ENCODE measurements at regions not wholly inside any gene's neighbourhood (a gene's known extent, or its start where the extent isn't known, plus 50 kb on each side); places are given as distances from the start of the nearest gene placed in this dataset.

GRCh38 chr12:76208129-76208528 lies 123.6 kb upstream of the NAP1L1 start:
- Histone ChIP-seq H3K9ac (ENCODE audit: low read length in 3 of 3) (no peak overlapping the region), H3K9me3 (ENCODE audit: control insufficient read depth in 2 of 3, insufficient read depth in 1 of 3, low read length in 3 of 3) (no peaks in the 10 kb centered on the region), H3K27me3 (ENCODE audit: control insufficient read depth, insufficient read depth, low read length) (no peaks in the 10 kb centered on the region), H3K4me1 (ENCODE audit: control insufficient read depth in 2 of 3, insufficient read depth in 2 of 3, low read depth in 1 of 3, low read length in 3 of 3) (no peaks in the 10 kb centered on the region), H3K4me3 (ENCODE audit: low read length in 3 of 3) (no peak overlapping the region), H3K36me3 (ENCODE audit: control insufficient read depth in 2 of 3, insufficient read depth in 3 of 3, low read length in 3 of 3) (no peaks in the 10 kb centered on the region), H3K27ac (ENCODE audit: low read depth in 2 of 2, low read length in 2 of 2) (no peak overlapping the region)
- intact Hi-C loops (cut with DNase I): no loop called here
- no peak for TF ChIP-seq CTCF (IDR thresholded peaks at IDR 0.05; ENCODE audit: borderline replicate concordance, extremely low read depth, insufficient read depth)
- DNase-seq (no peak), FAIRE-seq (no peak)

GRCh38 chr12:76206677-76207072 lies 122.2 kb upstream of the NAP1L1 start:
- Histone ChIP-seq H3K27ac (ENCODE audit: low read depth in 2 of 2, low read length in 2 of 2) (no peak overlapping the region), H3K9ac (ENCODE audit: low read length in 3 of 3) (no peak overlapping the region), H3K27me3 (ENCODE audit: control insufficient read depth, insufficient read depth, low read length) (no peaks in the 10 kb centered on the region), H3K4me1 (ENCODE audit: control insufficient read depth in 2 of 3, insufficient read depth in 2 of 3, low read depth in 1 of 3, low read length in 3 of 3) (no peaks in the 10 kb centered on the region), H3K9me3 (ENCODE audit: control insufficient read depth in 2 of 3, insufficient read depth in 1 of 3, low read length in 3 of 3) (no peaks in the 10 kb centered on the region), H3K4me3 (ENCODE audit: low read length in 3 of 3) (no peak overlapping the region), H3K36me3 (ENCODE audit: control insufficient read depth in 2 of 3, insufficient read depth in 3 of 3, low read length in 3 of 3) (no peaks in the 10 kb centered on the region)
- DNase-seq (no peak), FAIRE-seq (no peak)
- intact Hi-C loops (cut with DNase I): no loop called here
- no peak for TF ChIP-seq CTCF (IDR thresholded peaks at IDR 0.05; ENCODE audit: borderline replicate concordance, extremely low read depth, insufficient read depth)

GRCh38 chr12:76206039-76206676 lies 121.7 kb upstream of the NAP1L1 start:
- Histone ChIP-seq H3K27me3 (ENCODE audit: control insufficient read depth, insufficient read depth, low read length) (no peaks in the 10 kb centered on the region), H3K27ac (ENCODE audit: low read depth in 2 of 2, low read length in 2 of 2) (no peak overlapping the region), H3K4me3 (ENCODE audit: low read length in 3 of 3) (no peak overlapping the region), H3K4me1 (ENCODE audit: control insufficient read depth in 2 of 3, insufficient read depth in 2 of 3, low read depth in 1 of 3, low read length in 3 of 3) (no peaks in the 10 kb centered on the region), H3K9me3 (ENCODE audit: control insufficient read depth in 2 of 3, insufficient read depth in 1 of 3, low read length in 3 of 3) (no peaks in the 10 kb centered on the region), H3K9ac (ENCODE audit: low read length in 3 of 3) (no peak overlapping the region), H3K36me3 (ENCODE audit: control insufficient read depth in 2 of 3, insufficient read depth in 3 of 3, low read length in 3 of 3) (no peaks in the 10 kb centered on the region)
- intact Hi-C loops (cut with DNase I): no loop called here
- FAIRE-seq: no peak
- no peak for TF ChIP-seq CTCF (IDR thresholded peaks at IDR 0.05; ENCODE audit: borderline replicate concordance, extremely low read depth, insufficient read depth)
- peak in 1 of 5 donors; percentile 14 for DNase-seq

GRCh38 chr12:76202621-76203020 lies 118.1 kb upstream of the NAP1L1 start:
- intact Hi-C loops (cut with DNase I): no loop called here
- Histone ChIP-seq H3K36me3 (ENCODE audit: control insufficient read depth in 2 of 3, insufficient read depth in 3 of 3, low read length in 3 of 3) (no peaks in the 10 kb centered on the region), H3K27me3 (ENCODE audit: control insufficient read depth, insufficient read depth, low read length) (no peaks in the 10 kb centered on the region), H3K4me1 (ENCODE audit: control insufficient read depth in 2 of 3, insufficient read depth in 2 of 3, low read depth in 1 of 3, low read length in 3 of 3) (no peaks in the 10 kb centered on the region), H3K9ac (ENCODE audit: low read length in 3 of 3) (no peak overlapping the region), H3K4me3 (ENCODE audit: low read length in 3 of 3) (no peak overlapping the region), H3K9me3 (ENCODE audit: control insufficient read depth in 2 of 3, insufficient read depth in 1 of 3, low read length in 3 of 3) (peaks cover 0 to 12% (median 3%) of the 10 kb centered on the region in 3 donors), H3K27ac (ENCODE audit: low read depth in 2 of 2, low read length in 2 of 2) (no peak overlapping the region)
- FAIRE-seq (no peak), DNase-seq (no peak)
- no peak for TF ChIP-seq CTCF (IDR thresholded peaks at IDR 0.05; ENCODE audit: borderline replicate concordance, extremely low read depth, insufficient read depth)
